ENCODE measurements at regions not wholly inside any gene's neighbourhood (a gene's known extent, or its start where the extent isn't known, plus 50 kb on each side); places are given as distances from the start of the nearest gene placed in this dataset.

- TF ChIP-seq, protein P1, sequence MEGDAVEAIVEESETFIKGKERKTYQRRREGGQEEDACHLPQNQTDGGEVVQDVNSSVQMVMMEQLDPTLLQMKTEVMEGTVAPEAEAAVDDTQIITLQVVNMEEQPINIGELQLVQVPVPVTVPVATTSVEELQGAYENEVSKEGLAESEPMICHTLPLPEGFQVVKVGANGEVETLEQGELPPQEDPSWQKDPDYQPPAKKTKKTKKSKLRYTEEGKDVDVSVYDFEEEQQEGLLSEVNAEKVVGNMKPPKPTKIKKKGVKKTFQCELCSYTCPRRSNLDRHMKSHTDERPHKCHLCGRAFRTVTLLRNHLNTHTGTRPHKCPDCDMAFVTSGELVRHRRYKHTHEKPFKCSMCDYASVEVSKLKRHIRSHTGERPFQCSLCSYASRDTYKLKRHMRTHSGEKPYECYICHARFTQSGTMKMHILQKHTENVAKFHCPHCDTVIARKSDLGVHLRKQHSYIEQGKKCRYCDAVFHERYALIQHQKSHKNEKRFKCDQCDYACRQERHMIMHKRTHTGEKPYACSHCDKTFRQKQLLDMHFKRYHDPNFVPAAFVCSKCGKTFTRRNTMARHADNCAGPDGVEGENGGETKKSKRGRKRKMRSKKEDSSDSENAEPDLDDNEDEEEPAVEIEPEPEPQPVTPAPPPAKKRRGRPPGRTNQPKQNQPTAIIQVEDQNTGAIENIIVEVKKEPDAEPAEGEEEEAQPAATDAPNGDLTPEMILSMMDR (IDR thresholded peaks at IDR 0.05; ENCODE audit: insufficient read depth, low read length, poor library complexity, severe bottlenecking) = no peak
- TF ChIP-seq EZH2phosphoT487 (conservative IDR thresholded peaks at IDR 0.05; ENCODE audit: low read length) = no peak
Measured at GRCh38 chr14:101336183-101336582, 225.1 kb upstream of the DIO3 start.
